GM23338 (cell line): ENCODE measurements at regions not wholly inside any gene's neighbourhood (a gene's known extent, or its start where the extent isn't known, plus 50 kb on each side); places are given as distances from the start of the nearest gene placed in this dataset.
A peak's percentile ranks its signal among the peaks of the same experiment; 100 is the strongest.

Source experiments
- ATAC-seq: fragments of 200-7000 bp; cut with Tn5 transposase; 3 replicates; pipeline ENCODE4 v1.9.1; 2020
- DNase-seq: peaks from one replicate; pipeline ENCODE4 v3.0.0-alpha.2; 2015; ENCODE audit warnings: low spot score
- H2AFZ ChIP-seq: fragments of 200-600 bp; sonication (generic); 2 replicates; pipeline ENCODE4 v1.8.0; 2016; ENCODE audit warnings: antibody characterized with exemption, mild to moderate bottlenecking, moderate library complexity
- H3F3A ChIP-seq: fragments of 200-600 bp; sonication (generic); replicated peaks from 2 replicates; pipeline ENCODE4 v1.8.0; 2017; ENCODE audit warnings: antibody characterized with exemption, mixed run types, low read depth
- H3K27ac ChIP-seq: fragments of 200-600 bp; sonication (generic); 2 replicates; pipeline ENCODE4 v1.6.1; 2016; ENCODE audit warnings: low read depth
- H3K27me3 ChIP-seq: fragments of 200-600 bp; sonication (generic); 2 replicates; pipeline ENCODE4 v1.8.0; 2016; ENCODE audit warnings: mild to moderate bottlenecking, mixed run types, moderate library complexity; ENCODE audit not compliant: insufficient read depth
- H3K36me3 ChIP-seq: fragments of 200-600 bp; sonication (generic); 2 replicates; pipeline ENCODE4 v1.8.0; 2016; ENCODE audit warnings: mild to moderate bottlenecking; ENCODE audit not compliant: insufficient read depth
- H3K4me1 ChIP-seq: fragments of 200-600 bp; sonication (generic); 2 replicates; pipeline ENCODE4 v1.8.0; 2016; ENCODE audit warnings: mild to moderate bottlenecking, moderate library complexity; ENCODE audit not compliant: insufficient read depth
- H3K4me2 ChIP-seq: fragments of 200-600 bp; sonication (generic); 2 replicates; pipeline ENCODE4 v1.7.1; 2017; ENCODE audit warnings: mixed run types
- H3K4me3 ChIP-seq: fragments of 200-600 bp; sonication (generic); 2 replicates; pipeline ENCODE4 v1.6.1; 2016; ENCODE audit warnings: mixed run types
- H3K79me2 ChIP-seq: fragments of 200-600 bp; sonication (generic); replicated peaks from 2 replicates; pipeline ENCODE4 v1.8.0; 2017; ENCODE audit warnings: mild to moderate bottlenecking; ENCODE audit not compliant: insufficient read depth
- H3K9me2 ChIP-seq: fragments of 200-600 bp; sonication (generic); 2 replicates; pipeline ENCODE4 v1.8.0; 2017; ENCODE audit not compliant: insufficient read depth
- H4K20me1 ChIP-seq: fragments of 200-600 bp; sonication (generic); replicated peaks from 2 replicates; pipeline ENCODE4 v1.8.0; 2017; ENCODE audit warnings: mild to moderate bottlenecking; ENCODE audit not compliant: insufficient read depth
- H3K27ac Mint-ChIP-seq: 2 replicates; pipeline ENCODE4 v1.8.0; 2020; ENCODE audit warnings: inconsistent platforms, mild to moderate bottlenecking, moderate library complexity, mixed read lengths
- H3K27me3 Mint-ChIP-seq: 3 replicates; pipeline ENCODE4 v1.8.0; 2022; ENCODE audit warnings: low read depth, mild to moderate bottlenecking, moderate library complexity, mixed read lengths, inconsistent platforms; ENCODE audit not compliant: insufficient read depth, poor library complexity
- H3K36me3 Mint-ChIP-seq: 3 replicates; pipeline ENCODE4 v1.8.0; 2021; ENCODE audit warnings: low read depth, mild to moderate bottlenecking, inconsistent platforms, moderate library complexity, mixed read lengths
- H3K4me1 Mint-ChIP-seq: 3 replicates; pipeline ENCODE4 v1.8.0; 2020; ENCODE audit warnings: mild to moderate bottlenecking, inconsistent platforms, mixed read lengths
- H3K4me3 Mint-ChIP-seq: 3 replicates; pipeline ENCODE4 v1.8.0; 2021; ENCODE audit warnings: moderate library complexity, mild to moderate bottlenecking, inconsistent platforms, mixed read lengths
- H3K9me3 Mint-ChIP-seq: 3 replicates; pipeline ENCODE4 v1.8.0; 2020; ENCODE audit warnings: moderate library complexity, mild to moderate bottlenecking, inconsistent platforms, mixed read lengths
- CREB1 ChIP-seq: fragments of 250-450 bp; sonication (Bioruptor Pico); IDR thresholded peaks from 2 replicates; pipeline ENCODE4 v1.5.0; 2020; ENCODE audit warnings: low read depth, mild to moderate bottlenecking, moderate library complexity
- CTCF ChIP-seq, 2 experiments: fragments of 200-600 bp in 1 of 2; sonication (generic) in 1 of 2; conservative IDR thresholded peaks; 2 replicates each; pipeline versions ENCODE4 v1.5.1 to v1.6.1; 2016 to 2017; ENCODE audit warnings: antibody characterized with exemption in 2 of 2, low read depth in 2 of 2, mild to moderate bottlenecking in 2 of 2, moderate library complexity in 1 of 2
- ETS1 ChIP-seq: IDR thresholded peaks from 2 replicates; pipeline ENCODE4 v1.6.1; 2016; ENCODE audit warnings: antibody characterized with exemption
- EZH2 ChIP-seq: fragments of 200-600 bp; sonication (generic); IDR thresholded peaks from one replicate; pipeline ENCODE4 v1.8.0; 2017; ENCODE audit warnings: antibody characterized with exemption, mild to moderate bottlenecking, low read depth; ENCODE audit not compliant: unreplicated experiment
- EZH2phosphoT487 ChIP-seq: fragments of 200-600 bp; sonication (generic); IDR thresholded peaks from one replicate; pipeline ENCODE4 v1.8.1; 2018; ENCODE audit warnings: antibody characterized with exemption; ENCODE audit not compliant: unreplicated experiment
- JUNB ChIP-seq: IDR thresholded peaks from one replicate; pipeline ENCODE4 v1.6.1; 2016; ENCODE audit warnings: antibody characterized with exemption; ENCODE audit not compliant: unreplicated experiment
- NANOG ChIP-seq: IDR thresholded peaks from 2 replicates; pipeline ENCODE4 v1.6.1; 2016; ENCODE audit warnings: antibody characterized with exemption, borderline replicate concordance
- POLR2AphosphoS5 ChIP-seq: IDR thresholded peaks from 2 replicates; pipeline ENCODE4 v1.6.1; 2016; ENCODE audit warnings: antibody characterized with exemption, low read depth
- ZNF114 ChIP-seq: fragments of 250-450 bp; sonication (Bioruptor Pico); IDR thresholded peaks from 2 replicates; pipeline ENCODE4 v1.5.0; 2020; ENCODE audit warnings: mild to moderate bottlenecking, moderate library complexity
- ZNF331 ChIP-seq: fragments of 250-450 bp; sonication (Bioruptor Pico); IDR thresholded peaks from 2 replicates; pipeline ENCODE4 v1.5.0; 2020; ENCODE audit warnings: low read depth, mild to moderate bottlenecking, moderate library complexity
- ZNF462 ChIP-seq: fragments of 250-450 bp; sonication (Bioruptor Pico); IDR thresholded peaks from 2 replicates; pipeline ENCODE4 v1.5.0; 2020; ENCODE audit warnings: mild to moderate bottlenecking, moderate library complexity

- no peaks in the 10 kb centered on the region for H4K20me1 ChIP-seq
Observed at GRCh38 chr18:29925566-29925965, 1117.0 kb downstream of the DSC3 start.

GRCh38 chr18:29912351-29912750 lies 1130.2 kb downstream of the DSC3 start:
- peak overlapping the region; percentile 90; the same call in 1 of the 2 replicates for H2AFZ ChIP-seq
- no peak overlapping the region for H3K27ac Mint-ChIP-seq
- H3K27me3 ChIP-seq, result no peaks in the 10 kb centered on the region
- no peaks in the 10 kb centered on the region for H3F3A ChIP-seq
- no peak overlapping the region for H3K27ac ChIP-seq
- H3K4me3 ChIP-seq, result no peak overlapping the region
- no peaks in the 10 kb centered on the region for H3K27me3 Mint-ChIP-seq
- no peaks in the 10 kb centered on the region for H3K4me1 ChIP-seq
- 0 out of 2 replicates have a peak, but pooled peaks cover 5% of the 10 kb centered on the region for H3K9me2 ChIP-seq
- DNase-seq (no peak), ATAC-seq (no peak)
- no peak overlapping the region for H3K4me3 Mint-ChIP-seq
- H3K79me2 ChIP-seq, result no peaks in the 10 kb centered on the region
- no peak overlapping the region for H3K4me2 ChIP-seq
- H3K4me1 Mint-ChIP-seq, result no peaks in the 10 kb centered on the region; the same call in 2 of the 3 replicates
- H4K20me1 ChIP-seq, result no peaks in the 10 kb centered on the region
- peaks cover 2% of the 10 kb centered on the region; the same call in 2 of the 3 replicates for H3K36me3 Mint-ChIP-seq
- H3K36me3 ChIP-seq, result no peaks in the 10 kb centered on the region
- peaks cover 3% of the 10 kb centered on the region; the same call in 2 of the 3 replicates for H3K9me3 Mint-ChIP-seq
- TF ChIP-seq EZH2phosphoT487 (no peak), CREB1 (CRISPR knock-in tag) (no peak), POLR2AphosphoS5 (no peak), ETS1 (no peak), ZNF114 (no peak), ZNF331 (no peak), JUNB (no peak), NANOG (no peak), ZNF462 (CRISPR knock-in tag) (no peak), CTCF (conservative IDR thresholded peaks at IDR 0.05; ENCODE audit: low read depth in 2 of 2) (no peak), EZH2 (no peak)

More at GRCh38 chr18:29925566-29925965, 1117.0 kb downstream of the DSC3 start:
- Histone ChIP-seq H3K36me3 (no peaks in the 10 kb centered on the region), H3K4me3 (no peak overlapping the region), H3K79me2 (no peaks in the 10 kb centered on the region), H3K27ac (no peak overlapping the region), H3K9me2 (no peaks in the 10 kb centered on the region), H3K4me1 (no peaks in the 10 kb centered on the region), H3K4me2 (no peak overlapping the region), H2AFZ (no peak overlapping the region), H3K27me3 (no peaks in the 10 kb centered on the region), H3F3A (no peaks in the 10 kb centered on the region)
- Mint-ChIP-seq H3K27me3 (no peaks in the 10 kb centered on the region), H3K4me3 (no peak overlapping the region), H3K9me3 (no peaks in the 10 kb centered on the region; the same call in 2 of the 3 replicates), H3K36me3 (no peaks in the 10 kb centered on the region), H3K4me1 (no peaks in the 10 kb centered on the region), H3K27ac (no peak overlapping the region)
- no peak for TF ChIP-seq ZNF114
- TF ChIP-seq POLR2AphosphoS5, result no peak
- ATAC-seq (no peak), DNase-seq (no peak)
